GM19240 (cell line): ENCODE measurements at regions not wholly inside any gene's neighbourhood (a gene's known extent, or its start where the extent isn't known, plus 50 kb on each side); places are given as distances from the start of the nearest gene placed in this dataset.
"Not testable (repeated sequence)": the region's sequence is repeated elsewhere in the genome, so short reads cannot be mapped to it uniquely, and the experiment has no call there.

Experiments used
- DNase-seq: peaks from one replicate; pipeline ENCODE4 v3.0.0; 2011; ENCODE audit warnings: low spot score; ENCODE audit not compliant: insufficient read length

- DNase-seq: no peak
Observed at GRCh38 chr2:61677942-61678341, 139.8 kb upstream of the XPO1 start.

- DNase-seq: no peak
Observed at GRCh38 chr2:61677306-61677705, 139.2 kb upstream of the XPO1 start.

- no peak for DNase-seq
Observed at GRCh38 chr2:61675204-61675603, 137.0 kb upstream of the XPO1 start.

- no peak for DNase-seq
Observed at GRCh38 chr2:61671561-61672315, 133.6 kb upstream of the XPO1 start.

- DNase-seq: peak; percentile 16
Observed at GRCh38 chr2:61670591-61671501, 132.7 kb upstream of the XPO1 start.

GRCh38 chr2:61664190-61664589 is 126.0 kb upstream of the XPO1 start:
- no peak for DNase-seq

- no peak for DNase-seq
Observed at GRCh38 chr2:61662990-61663389, 124.8 kb upstream of the XPO1 start.

- no peak for DNase-seq
Observed at GRCh38 chr2:61660511-61661388, 122.6 kb upstream of the XPO1 start.

GRCh38 chr2:61658841-61659780 is 121.0 kb upstream of the XPO1 start:
- DNase-seq: no peak

- DNase-seq: not testable (repeated sequence)
Observed at GRCh38 chr2:61649946-61650345, 111.8 kb upstream of the XPO1 start.

- no peak for DNase-seq
Observed at GRCh38 chr2:61649021-61649420, 110.9 kb upstream of the XPO1 start.

- DNase-seq: no peak
Observed at GRCh38 chr2:61647044-61647443, 108.9 kb upstream of the XPO1 start.

GRCh38 chr2:61645911-61646310 is 107.8 kb upstream of the XPO1 start:
- DNase-seq: no peak

GRCh38 chr2:61643153-61643552 is 105.0 kb upstream of the XPO1 start:
- DNase-seq: not testable (repeated sequence)

- DNase-seq: no peak
Observed at GRCh38 chr2:61640406-61640805, 102.2 kb upstream of the XPO1 start.

GRCh38 chr2:61639721-61640120 is 101.6 kb upstream of the XPO1 start:
- no peak for DNase-seq

- DNase-seq: no peak
Observed at GRCh38 chr2:61636686-61637085, 98.5 kb upstream of the XPO1 start.

GRCh38 chr2:61634512-61634911 is 96.4 kb upstream of the XPO1 start:
- no peak for DNase-seq

GRCh38 chr2:61633250-61633649 is 95.1 kb upstream of the XPO1 start:
- DNase-seq: no peak
